ENCODE measurements at regions not wholly inside any gene's neighbourhood (a gene's known extent, or its start where the extent isn't known, plus 50 kb on each side); places are given as distances from the start of the nearest gene placed in this dataset.

DNA sequence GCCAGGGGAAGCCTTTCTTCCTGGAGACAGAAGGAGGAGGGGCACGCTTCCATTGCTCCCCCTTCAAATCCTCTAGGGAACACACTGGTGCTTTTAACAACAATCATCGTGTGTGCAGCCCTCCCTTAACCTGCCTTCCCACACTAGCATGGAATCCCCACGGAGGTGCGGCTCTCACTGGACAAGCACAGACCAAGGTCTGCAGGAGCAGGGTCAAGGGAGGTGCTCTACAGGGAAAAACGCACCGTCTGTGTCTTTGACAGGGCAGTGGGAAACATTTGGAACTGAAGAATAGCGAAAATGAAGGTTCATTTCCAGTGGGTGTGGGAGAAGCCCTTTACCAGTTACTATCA lies 527.1 kb downstream of the QKI start:
- H3K27me3 Mint-ChIP-seq: peaks cover 37% of the 10 kb centered on the region
- H3K4me3 Mint-ChIP-seq: no peak overlapping the region
- H3K9me3 Mint-ChIP-seq: no peaks in the 10 kb centered on the region
- H3K4me1 Mint-ChIP-seq: no peaks in the 10 kb centered on the region
- no peak for DNase-seq
- H3K36me3 Mint-ChIP-seq (ENCODE audit: low read depth): no peaks in the 10 kb centered on the region
- no peak overlapping the region for H3K27ac Mint-ChIP-seq
- no peak for ATAC-seq

- no peak for DNase-seq
- ATAC-seq: no peak
- Mint-ChIP-seq H3K27ac (no peak overlapping the region), H3K4me3 (no peak overlapping the region), H3K27me3 (peaks cover 37% of the 10 kb centered on the region), H3K9me3 (no peaks in the 10 kb centered on the region), H3K36me3 (ENCODE audit: low read depth) (no peaks in the 10 kb centered on the region), H3K4me1 (no peaks in the 10 kb centered on the region)
These were observed 526.4 kb downstream of the QKI start for GRCh38 chr6:163940705-163941623.

- H3K9me3 Mint-ChIP-seq: no peaks in the 10 kb centered on the region
- DNase-seq (no peak), ATAC-seq (no peak)
- no peak overlapping the region for H3K4me3 Mint-ChIP-seq
- H3K4me1 Mint-ChIP-seq: no peaks in the 10 kb centered on the region
- H3K27ac Mint-ChIP-seq: no peak overlapping the region
- no peaks in the 10 kb centered on the region for H3K36me3 Mint-ChIP-seq (ENCODE audit: low read depth)
- H3K27me3 Mint-ChIP-seq: peaks cover 31% of the 10 kb centered on the region
These were observed 522.6 kb downstream of the QKI start for GRCh38 chr6:163937071-163937470.

DNA sequence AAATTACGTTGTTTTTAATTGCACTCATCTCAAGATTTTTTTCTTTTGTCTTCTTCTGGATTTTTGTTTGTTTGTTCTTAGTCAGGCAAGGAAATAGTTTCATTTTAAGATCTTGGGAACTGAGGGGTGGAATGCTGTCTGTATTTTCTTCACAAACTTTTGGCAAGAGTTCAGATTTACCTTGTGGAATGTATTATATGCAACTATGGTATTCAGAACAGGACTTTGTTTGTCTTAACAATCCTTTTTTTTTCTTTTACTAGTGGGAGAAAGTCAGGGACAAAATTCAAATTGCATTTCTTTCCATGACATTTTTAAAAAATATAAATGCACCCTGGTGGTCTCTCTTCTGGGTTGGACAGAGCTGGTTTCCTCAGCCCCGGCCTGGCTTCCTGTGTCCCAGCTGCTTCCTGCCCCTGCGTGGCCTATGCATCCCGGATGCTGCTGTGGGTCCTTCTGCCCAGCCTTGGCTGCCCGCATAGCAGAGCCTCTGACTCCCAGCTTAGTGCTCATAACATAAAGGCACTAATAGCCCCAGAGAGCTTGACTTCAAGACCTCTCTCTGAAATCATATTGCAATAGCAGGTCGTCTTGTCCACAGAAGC lies 520.7 kb downstream of the QKI start:
- Mint-ChIP-seq H3K27ac (no peak overlapping the region), H3K36me3 (ENCODE audit: low read depth) (no peaks in the 10 kb centered on the region), H3K4me3 (no peak overlapping the region), H3K9me3 (no peaks in the 10 kb centered on the region), H3K27me3 (peaks cover 17% of the 10 kb centered on the region), H3K4me1 (no peaks in the 10 kb centered on the region)
- ATAC-seq (no peak), DNase-seq (no peak)

- H3K4me3 Mint-ChIP-seq: no peak overlapping the region
- H3K27me3 Mint-ChIP-seq: peaks cover 8% of the 10 kb centered on the region
- no peaks in the 10 kb centered on the region for H3K36me3 Mint-ChIP-seq (ENCODE audit: low read depth)
- H3K27ac Mint-ChIP-seq: no peak overlapping the region
- DNase-seq (no peak), ATAC-seq (no peak)
- H3K4me1 Mint-ChIP-seq: no peaks in the 10 kb centered on the region
- H3K9me3 Mint-ChIP-seq: no peaks in the 10 kb centered on the region
These were observed 515.5 kb downstream of the QKI start for GRCh38 chr6:163930012-163930411.

- DNase-seq (no peak), ATAC-seq (no peak)
- no peak overlapping the region for H3K27ac Mint-ChIP-seq
- no peaks in the 10 kb centered on the region for H3K9me3 Mint-ChIP-seq
- H3K4me3 Mint-ChIP-seq: no peak overlapping the region
- H3K27me3 Mint-ChIP-seq: peaks cover 7% of the 10 kb centered on the region
- H3K4me1 Mint-ChIP-seq: no peaks in the 10 kb centered on the region
- no peaks in the 10 kb centered on the region for H3K36me3 Mint-ChIP-seq (ENCODE audit: low read depth)
These were observed 515.0 kb downstream of the QKI start for GRCh38 chr6:163929538-163929937.

- Mint-ChIP-seq H3K9me3 (no peaks in the 10 kb centered on the region), H3K36me3 (ENCODE audit: low read depth) (no peaks in the 10 kb centered on the region), H3K27me3 (peaks cover 2% of the 10 kb centered on the region), H3K4me3 (no peak overlapping the region), H3K4me1 (no peaks in the 10 kb centered on the region), H3K27ac (no peak overlapping the region)
- ATAC-seq (no peak), DNase-seq (no peak)
These were observed 512.1 kb downstream of the QKI start for GRCh38 chr6:163926642-163927041.

- Mint-ChIP-seq H3K4me1 (no peaks in the 10 kb centered on the region), H3K9me3 (no peaks in the 10 kb centered on the region), H3K27me3 (peaks cover 4% of the 10 kb centered on the region), H3K27ac (no peak overlapping the region), H3K36me3 (ENCODE audit: low read depth) (no peaks in the 10 kb centered on the region), H3K4me3 (no peak overlapping the region)
- DNase-seq (no peak), ATAC-seq (no peak)
These were observed 511.3 kb downstream of the QKI start for GRCh38 chr6:163925839-163926238.

DNA sequence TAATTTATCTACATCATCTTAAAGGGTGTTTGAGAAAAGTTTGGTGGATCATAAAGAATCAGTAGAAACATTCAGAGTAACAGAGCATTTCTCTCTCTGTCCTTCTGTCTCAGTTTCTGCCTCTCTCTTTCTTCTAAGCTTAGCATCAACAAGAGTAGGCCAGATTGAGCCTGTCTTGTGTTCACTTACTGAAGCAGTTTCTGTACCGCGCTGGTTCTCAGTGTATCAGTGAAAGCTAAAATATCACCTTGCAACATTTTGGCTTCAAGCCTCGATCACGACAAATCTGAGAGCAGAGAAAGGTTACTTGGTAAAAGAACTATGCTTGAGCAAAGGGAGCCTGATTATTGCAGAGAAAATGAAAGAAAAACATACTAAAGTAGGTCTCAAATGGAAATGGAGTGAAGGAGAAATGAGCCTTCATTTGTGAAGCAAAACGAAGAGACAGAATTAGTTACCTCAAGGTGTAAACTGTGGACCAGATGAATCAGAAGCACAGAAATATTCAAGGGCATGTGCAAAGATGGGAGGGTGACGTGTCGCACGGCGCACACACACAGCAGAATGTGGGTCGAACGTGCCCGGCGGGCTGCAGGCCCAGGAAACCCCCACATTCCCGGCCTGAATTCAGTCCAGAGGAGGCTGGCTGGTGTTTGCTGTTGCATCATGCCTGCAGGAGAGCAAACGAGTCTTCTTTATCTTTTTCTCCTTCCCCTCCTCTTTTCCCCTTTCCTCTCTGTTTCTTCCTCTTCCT lies 509.3 kb downstream of the QKI start:
- no peaks in the 10 kb centered on the region for H3K9me3 Mint-ChIP-seq
- peaks cover 4% of the 10 kb centered on the region for H3K27me3 Mint-ChIP-seq
- no peaks in the 10 kb centered on the region for H3K4me1 Mint-ChIP-seq
- no peak overlapping the region for H3K27ac Mint-ChIP-seq
- H3K36me3 Mint-ChIP-seq (ENCODE audit: low read depth): no peaks in the 10 kb centered on the region
- H3K4me3 Mint-ChIP-seq: no peak overlapping the region
- ATAC-seq (no peak), DNase-seq (no peak)

DNA sequence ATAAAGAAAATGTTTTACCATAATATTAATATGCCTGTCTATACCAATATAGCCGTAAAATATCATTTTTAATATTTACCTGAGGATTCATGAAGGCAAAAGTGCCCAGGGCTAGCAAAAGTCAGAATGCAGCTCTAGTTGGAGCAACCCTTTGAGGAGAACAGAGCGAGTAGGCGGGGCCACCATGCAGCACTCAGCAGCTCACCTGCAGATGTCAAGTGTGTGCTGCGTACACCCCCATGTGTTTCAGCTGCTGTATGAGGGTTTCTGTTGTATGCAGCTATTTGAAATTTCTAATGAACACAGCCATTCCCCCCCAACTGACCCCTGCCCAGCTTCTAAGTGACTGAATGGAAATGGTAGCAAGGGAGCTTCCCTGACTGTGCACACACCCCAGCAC lies 508.0 kb downstream of the QKI start:
- DNase-seq (no peak), ATAC-seq (no peak)
- Mint-ChIP-seq H3K4me3 (no peak overlapping the region), H3K27me3 (peaks cover 4% of the 10 kb centered on the region), H3K4me1 (no peaks in the 10 kb centered on the region), H3K9me3 (no peaks in the 10 kb centered on the region), H3K36me3 (ENCODE audit: low read depth) (no peaks in the 10 kb centered on the region), H3K27ac (no peak overlapping the region)

- DNase-seq (no peak), ATAC-seq (no peak)
- Mint-ChIP-seq H3K27ac (no peak overlapping the region), H3K9me3 (no peaks in the 10 kb centered on the region), H3K4me1 (no peaks in the 10 kb centered on the region), H3K27me3 (peaks cover 2% of the 10 kb centered on the region), H3K36me3 (ENCODE audit: low read depth) (no peaks in the 10 kb centered on the region), H3K4me3 (no peak overlapping the region)
These were observed 505.1 kb downstream of the QKI start for GRCh38 chr6:163919652-163920051.

- no peak for DNase-seq
- Mint-ChIP-seq H3K4me3 (no peak overlapping the region), H3K27me3 (peaks cover 4% of the 10 kb centered on the region), H3K9me3 (no peaks in the 10 kb centered on the region), H3K27ac (no peak overlapping the region), H3K36me3 (ENCODE audit: low read depth) (no peaks in the 10 kb centered on the region), H3K4me1 (no peaks in the 10 kb centered on the region)
- no peak for ATAC-seq
These were observed 502.0 kb downstream of the QKI start for GRCh38 chr6:163916315-163917081.

- Mint-ChIP-seq H3K4me1 (no peaks in the 10 kb centered on the region), H3K27ac (no peak overlapping the region), H3K27me3 (peaks cover 8% of the 10 kb centered on the region), H3K36me3 (ENCODE audit: low read depth) (no peaks in the 10 kb centered on the region), H3K4me3 (no peak overlapping the region), H3K9me3 (no peaks in the 10 kb centered on the region)
- DNase-seq: no peak
- no peak for ATAC-seq
These were observed 500.6 kb downstream of the QKI start for GRCh38 chr6:163915131-163915530.

GRCh38 chr6:163913045-163913444 lies 498.5 kb downstream of the QKI start:
- ATAC-seq (no peak), DNase-seq (no peak)
- H3K9me3 Mint-ChIP-seq: no peaks in the 10 kb centered on the region
- H3K27ac Mint-ChIP-seq: no peak overlapping the region
- H3K36me3 Mint-ChIP-seq (ENCODE audit: low read depth): no peaks in the 10 kb centered on the region
- no peaks in the 10 kb centered on the region for H3K4me1 Mint-ChIP-seq
- H3K4me3 Mint-ChIP-seq: no peak overlapping the region
- peaks cover 11% of the 10 kb centered on the region for H3K27me3 Mint-ChIP-seq

All from activated naive CD8-positive, alpha-beta T cell treated with anti-CD3 and anti-CD28 coated beads, Interleukin-2, amount 50 U/mL, for 24 hours (primary cell).